ENCODE measurements at regions not wholly inside any gene's neighbourhood (a gene's known extent, or its start where the extent isn't known, plus 50 kb on each side); places are given as distances from the start of the nearest gene placed in this dataset.

- TF ChIP-seq CTCF (IDR thresholded peaks at IDR 0.05), result no peak
- intact Hi-C loops (cut with DNase I; ENCODE audit: low total_unique reads), result no loop called here
- peaks cover 0 to 4% (median 0%) of the 10 kb centered on the region in 4 donors for H3K4me1 ChIP-seq
- no peak overlapping the region for H3K4me3 ChIP-seq
- no peak overlapping the region for H3K27ac ChIP-seq
- peaks cover 0 to 29% of the 10 kb centered on the region in 2 donors for H3K27me3 ChIP-seq
- H3K9me3 ChIP-seq, result no peaks in the 10 kb centered on the region
- H3K36me3 ChIP-seq, result no peaks in the 10 kb centered on the region
- DNase-seq, result no peak
These were observed 147.2 kb upstream of the RBPJ start for GRCh38 chr4:26173619-26174018.

- H3K4me3 ChIP-seq, result no peak overlapping the region
- no peak for DNase-seq
- intact Hi-C loops (cut with DNase I; ENCODE audit: low total_unique reads), result no loop called here
These were observed 146.8 kb upstream of the RBPJ start for GRCh38 chr4:26174027-26174426.

GRCh38 chr4:26175006-26175786 lies 145.6 kb upstream of the RBPJ start:
- H3K4me3 ChIP-seq, result no peak overlapping the region
- no peak for DNase-seq
- no peaks in the 10 kb centered on the region for H3K36me3 ChIP-seq
- peaks cover 0 to 4% (median 0%) of the 10 kb centered on the region in 4 donors for H3K4me1 ChIP-seq
- intact Hi-C loops (cut with DNase I; ENCODE audit: low total_unique reads), result no loop called here
- peaks cover 0 to 29% of the 10 kb centered on the region in 2 donors for H3K27me3 ChIP-seq
- no peaks in the 10 kb centered on the region for H3K9me3 ChIP-seq
- H3K27ac ChIP-seq, result no peak overlapping the region
- no peak for TF ChIP-seq CTCF (IDR thresholded peaks at IDR 0.05)

More at GRCh38 chr4:26174027-26174426, 146.8 kb upstream of the RBPJ start:
- no peak for TF ChIP-seq CTCF (IDR thresholded peaks at IDR 0.05)
- H3K9me3 ChIP-seq, result no peaks in the 10 kb centered on the region
- H3K36me3 ChIP-seq, result no peaks in the 10 kb centered on the region
- peaks cover 0 to 4% (median 0%) of the 10 kb centered on the region in 4 donors for H3K4me1 ChIP-seq
- no peak overlapping the region for H3K27ac ChIP-seq
- peaks cover 0 to 29% of the 10 kb centered on the region in 2 donors for H3K27me3 ChIP-seq

- intact Hi-C loops (cut with DNase I; ENCODE audit: low total_unique reads), result no loop called here
- no peak for TF ChIP-seq CTCF (IDR thresholded peaks at IDR 0.05)
These were observed 144.8 kb upstream of the RBPJ start for GRCh38 chr4:26175905-26176470.

GRCh38 chr4:26176598-26177149 lies 144.1 kb upstream of the RBPJ start:
- H3K9me3 ChIP-seq, result no peaks in the 10 kb centered on the region
- no peak overlapping the region for H3K4me3 ChIP-seq
- H3K4me1 ChIP-seq, result peaks cover 0 to 4% (median 0%) of the 10 kb centered on the region in 4 donors
- no peak for DNase-seq
- intact Hi-C loops (cut with DNase I; ENCODE audit: low total_unique reads), result no loop called here
- no peak overlapping the region for H3K27ac ChIP-seq
- H3K27me3 ChIP-seq, result peaks cover 0 to 23% of the 10 kb centered on the region in 2 donors
- no peaks in the 10 kb centered on the region for H3K36me3 ChIP-seq
- no peak for TF ChIP-seq CTCF (IDR thresholded peaks at IDR 0.05)

More at GRCh38 chr4:26175905-26176470, 144.8 kb upstream of the RBPJ start:
- H3K36me3 ChIP-seq, result no peaks in the 10 kb centered on the region
- H3K9me3 ChIP-seq, result no peaks in the 10 kb centered on the region
- peaks cover 0 to 29% of the 10 kb centered on the region in 2 donors for H3K27me3 ChIP-seq
- no peak overlapping the region for H3K4me3 ChIP-seq
- no peak overlapping the region for H3K27ac ChIP-seq
- no peak for DNase-seq
- H3K4me1 ChIP-seq, result peaks cover 0 to 4% (median 0%) of the 10 kb centered on the region in 4 donors

All from tibial artery (tissue), 4 donors.